GM21737 (cell line): ENCODE measurements at regions not wholly inside any gene's neighbourhood (a gene's known extent, or its start where the extent isn't known, plus 50 kb on each side); places are given as distances from the start of the nearest gene placed in this dataset.

Source experiments
- ATAC-seq: cut with Tn5 transposase; IDR thresholded peaks from one replicate; pipeline ENCODE4 v1.9.1; 2021; ENCODE audit warnings: mild to moderate bottlenecking, moderate library complexity; ENCODE audit not compliant: unreplicated experiment

DNA sequence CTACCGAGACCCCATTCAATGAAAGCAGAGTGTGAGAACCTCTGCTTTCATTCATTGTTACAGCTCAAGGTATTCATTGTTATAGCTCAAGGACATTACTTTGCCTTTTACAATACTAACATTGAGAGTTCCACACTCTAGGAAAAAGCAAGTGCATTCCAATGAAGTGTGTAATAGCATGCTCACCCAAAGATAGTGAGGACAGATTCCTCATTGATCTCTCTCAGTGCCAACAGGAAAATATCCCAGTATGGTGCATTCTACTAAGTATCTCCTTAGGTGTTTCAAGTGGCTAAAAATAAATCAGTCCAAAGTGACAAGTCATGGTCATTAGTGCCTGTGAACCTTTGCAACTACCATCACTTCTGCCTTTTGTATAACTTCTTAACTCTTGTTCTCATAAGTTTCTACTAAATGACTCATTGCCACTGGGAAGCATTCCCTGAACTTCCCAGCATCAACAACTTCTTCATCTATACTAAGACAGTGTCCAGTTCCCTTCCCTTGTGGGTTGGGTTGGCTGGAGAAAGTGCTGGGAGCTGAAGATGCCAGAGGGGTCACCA is 140.7 kb upstream of the STXBP5 start:
- no peak for ATAC-seq

DNA sequence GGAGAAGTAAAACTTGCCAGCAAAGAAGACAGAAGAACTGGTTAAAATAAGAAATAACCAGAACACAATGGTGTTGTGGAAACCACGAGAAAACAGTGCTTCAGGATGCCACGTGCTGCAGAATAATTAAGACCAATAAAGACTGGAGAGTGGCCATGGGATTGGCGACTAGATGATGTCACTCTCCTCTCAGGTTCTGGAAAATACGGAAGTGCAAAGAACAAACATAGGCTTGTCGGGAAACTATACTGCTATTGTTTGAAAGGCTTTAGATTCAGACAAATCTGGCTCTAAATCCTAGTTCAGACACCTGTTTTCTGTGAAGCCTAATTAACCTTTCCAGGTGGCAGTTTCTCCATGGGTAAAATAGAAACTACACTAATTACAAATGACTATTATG is 138.4 kb upstream of the STXBP5 start:
- no peak for ATAC-seq

DNA sequence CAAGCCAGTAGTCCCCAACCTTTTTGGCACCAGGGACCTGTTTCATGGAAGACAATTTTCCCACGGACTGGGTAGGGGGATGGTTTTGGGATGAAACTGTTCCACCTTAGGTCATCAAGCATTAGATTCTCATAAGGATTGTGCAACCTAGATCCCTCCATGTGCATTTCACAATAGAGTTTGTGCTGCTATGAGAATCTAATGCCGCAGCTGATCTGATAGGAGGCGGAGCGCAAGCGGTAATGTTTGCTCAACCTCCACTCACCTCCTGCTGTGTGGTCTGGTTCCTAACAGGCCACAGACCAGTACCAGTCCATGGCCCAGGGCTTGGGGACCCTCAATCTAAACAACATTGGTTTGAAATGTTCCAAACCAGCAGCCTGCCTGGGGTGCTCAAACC is 137.0 kb upstream of the STXBP5 start:
- ATAC-seq, result no peak

DNA sequence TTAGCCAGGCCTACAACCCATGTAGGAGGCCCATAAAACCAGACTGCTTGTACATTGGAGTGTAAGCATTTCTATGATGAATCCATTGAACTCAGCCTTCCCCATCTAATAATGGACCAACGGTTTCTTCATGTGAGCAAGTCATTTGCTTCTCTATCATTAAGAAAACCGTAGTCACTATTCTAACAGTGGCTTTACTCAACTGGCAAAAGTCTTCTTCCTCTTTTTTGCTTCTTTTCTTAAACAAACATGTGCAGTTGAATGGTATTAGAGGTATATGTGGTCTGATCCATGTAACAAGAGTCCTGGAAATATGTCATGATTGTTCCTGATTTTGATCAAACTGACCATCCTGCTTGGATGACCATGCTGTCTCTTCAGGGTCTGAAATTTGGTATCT is 132.4 kb upstream of the STXBP5 start:
- ATAC-seq, result no peak

DNA sequence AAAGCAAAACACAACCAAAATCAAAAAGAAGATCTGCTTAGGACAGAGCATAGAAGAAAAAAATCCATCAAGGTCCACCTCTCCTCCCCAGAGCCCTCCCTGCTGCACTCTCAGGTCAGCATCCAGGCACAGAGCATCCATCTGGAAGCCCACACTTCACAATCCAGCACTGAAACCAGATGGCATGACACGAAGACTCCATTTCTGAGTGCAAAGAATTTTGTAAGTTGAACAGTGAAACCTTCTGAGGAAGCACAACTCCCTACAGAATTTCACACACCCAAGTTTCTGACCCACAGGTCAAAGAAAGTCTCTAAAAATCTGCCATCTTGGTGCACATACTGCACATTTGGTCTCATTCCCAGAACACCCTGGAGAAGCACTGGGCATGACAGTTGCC is 128.8 kb upstream of the STXBP5 start:
- ATAC-seq, result no peak

DNA sequence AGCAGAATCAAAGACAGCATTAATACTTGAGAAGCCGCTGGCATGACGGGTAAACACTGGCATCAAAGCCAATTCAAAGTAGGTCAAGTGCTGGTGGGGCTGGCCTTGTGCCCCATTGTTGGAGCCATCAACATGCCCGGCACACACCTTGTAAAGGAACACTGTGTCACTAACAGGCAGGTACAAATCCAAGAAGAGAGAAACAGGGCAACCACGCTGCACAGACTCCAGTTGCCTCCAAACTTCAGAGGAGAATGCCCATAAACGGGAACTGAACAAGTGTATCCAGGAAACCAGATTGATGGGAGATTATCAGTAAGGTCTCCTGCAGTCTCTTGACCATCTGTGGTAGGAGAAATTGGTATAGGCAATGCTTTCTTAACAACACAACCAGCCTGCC is 127.0 kb upstream of the STXBP5 start:
- no peak for ATAC-seq

DNA sequence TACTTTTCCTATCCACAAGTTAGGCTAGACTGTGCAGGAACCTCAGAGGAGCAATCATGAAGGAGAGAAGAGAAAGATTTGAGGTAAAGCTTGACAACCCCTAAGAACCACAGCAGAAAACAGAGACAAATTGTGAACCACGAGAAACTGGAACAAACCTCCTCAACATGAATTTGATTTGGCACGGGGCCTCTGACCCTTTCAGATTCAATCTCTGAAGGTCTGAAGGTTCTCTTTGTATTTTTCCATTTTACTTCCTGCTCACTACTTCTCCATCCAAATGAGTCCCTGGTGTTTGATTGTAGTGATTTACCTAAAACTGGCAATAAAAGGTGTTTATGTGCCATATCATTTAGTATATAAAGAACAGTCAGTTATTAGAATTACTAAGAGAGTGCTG is 126.1 kb upstream of the STXBP5 start:
- no peak for ATAC-seq

DNA sequence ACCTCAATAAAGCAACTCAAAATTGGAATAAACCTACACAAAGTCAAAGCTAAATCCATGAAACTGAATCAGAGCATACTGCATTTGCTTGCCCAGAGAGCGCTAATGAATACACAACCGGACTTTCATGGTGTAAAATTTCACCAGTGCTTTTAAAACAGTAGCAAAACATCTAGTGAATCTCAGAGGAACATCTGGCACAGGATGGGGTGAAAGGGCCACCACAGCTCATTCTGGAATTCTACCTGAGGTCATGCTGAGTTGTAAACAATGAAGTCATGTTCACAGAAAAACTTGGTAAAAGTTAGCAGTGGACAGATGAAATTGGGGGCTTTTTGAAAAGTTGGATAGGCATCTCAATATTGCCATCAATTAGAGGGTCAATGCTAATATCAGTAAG is 125.6 kb upstream of the STXBP5 start:
- ATAC-seq, result no peak

DNA sequence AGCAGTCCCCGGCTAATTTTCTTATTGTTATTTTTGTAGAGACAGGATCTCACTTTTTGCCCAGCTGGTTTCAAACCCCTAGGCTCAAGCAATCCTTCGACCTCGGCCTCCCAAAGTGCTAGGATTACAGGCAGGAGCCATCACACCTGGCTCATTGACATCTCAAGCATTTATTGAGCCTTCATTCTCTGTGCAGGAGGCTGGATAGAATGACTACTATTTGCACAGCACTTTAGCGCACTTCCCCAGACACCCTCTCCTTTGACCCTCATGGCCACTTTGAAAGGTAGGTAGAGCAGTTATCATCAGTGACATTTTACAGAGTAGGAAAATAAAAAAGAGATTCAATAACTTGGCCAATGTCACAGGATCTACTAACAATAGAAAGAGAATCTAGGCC is 124.0 kb upstream of the STXBP5 start:
- ATAC-seq, result no peak

DNA sequence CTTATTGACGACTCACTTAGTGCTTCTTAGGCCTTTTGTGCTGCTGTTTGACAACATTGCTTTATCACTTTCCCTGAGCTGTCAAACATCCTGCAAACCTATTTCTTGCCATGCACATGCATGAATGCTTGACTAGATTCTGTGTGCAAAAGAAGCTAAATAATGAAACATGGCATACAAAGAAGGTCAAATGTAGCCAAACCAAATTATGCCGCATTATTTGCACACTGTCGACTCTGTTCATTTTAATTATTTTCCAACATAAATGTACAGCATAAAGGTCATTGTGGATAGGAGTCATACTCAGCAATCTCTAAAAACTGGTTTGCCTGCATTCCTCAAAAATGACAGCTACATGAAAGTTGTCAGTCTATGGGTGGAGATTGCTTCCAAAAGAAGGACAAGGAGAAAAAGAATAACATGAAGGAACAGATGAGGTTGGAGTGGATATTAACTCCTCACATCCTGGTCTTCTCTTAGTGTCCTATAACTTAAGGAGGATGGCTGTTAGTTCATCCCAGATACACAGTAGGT is 123.1 kb upstream of the STXBP5 start:
- no peak for ATAC-seq

DNA sequence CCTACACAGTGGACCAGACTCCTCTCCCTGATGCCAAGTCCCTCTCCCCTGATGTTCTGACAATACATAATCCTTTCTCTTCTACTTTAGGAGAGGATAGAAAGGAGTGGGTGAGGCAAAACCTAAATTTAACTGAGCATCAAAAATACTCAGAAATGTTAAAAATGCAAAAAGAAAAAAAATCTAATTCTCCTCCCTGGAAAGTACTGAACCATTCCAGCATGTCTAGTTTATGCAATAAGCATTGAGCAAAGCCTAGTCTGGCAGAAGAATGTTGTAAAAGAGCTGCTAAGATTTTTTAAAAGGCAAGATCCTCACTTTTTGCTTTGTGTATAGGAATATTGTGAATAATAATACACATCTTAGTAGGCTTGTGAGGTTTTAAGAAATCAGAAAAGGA is 116.6 kb upstream of the STXBP5 start:
- ATAC-seq, result no peak

DNA sequence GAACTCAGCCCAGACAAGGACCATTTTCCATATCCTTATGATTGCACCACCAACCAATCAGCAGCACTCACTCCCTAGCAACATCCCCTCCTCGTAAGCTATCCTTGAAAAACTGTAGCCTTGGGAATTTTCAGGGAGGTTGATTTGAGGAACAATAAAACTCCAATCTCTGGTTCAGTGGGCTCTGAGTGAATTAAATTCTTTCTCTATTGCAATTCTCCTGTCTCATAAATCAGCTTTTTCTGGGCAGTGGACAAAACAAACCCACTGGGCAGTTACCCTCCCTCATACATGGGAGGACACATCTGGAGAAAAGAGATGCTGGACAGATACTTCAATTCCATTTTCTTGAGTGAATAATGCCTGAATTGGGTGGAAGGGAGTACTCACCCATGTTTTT is 115.4 kb upstream of the STXBP5 start:
- ATAC-seq, result no peak

DNA sequence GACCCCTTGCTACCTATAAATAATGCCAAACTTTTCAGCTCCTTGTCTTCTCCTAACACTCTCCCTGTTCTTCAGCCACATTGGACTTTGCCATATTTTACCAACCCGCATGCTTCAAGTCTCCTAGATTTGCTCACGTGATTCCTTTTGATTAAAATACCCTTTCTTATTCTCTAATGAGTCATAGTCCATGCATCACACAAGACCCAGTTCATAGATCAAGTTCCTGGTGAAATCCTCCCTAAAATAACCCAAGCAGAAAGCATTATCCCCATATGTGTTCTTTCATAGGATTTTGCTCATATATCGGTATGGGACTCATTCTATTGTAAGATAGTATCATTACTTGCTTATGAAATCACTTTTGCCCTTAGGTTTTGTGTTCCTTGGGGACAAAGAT is 108.9 kb upstream of the STXBP5 start:
- no peak for ATAC-seq

DNA sequence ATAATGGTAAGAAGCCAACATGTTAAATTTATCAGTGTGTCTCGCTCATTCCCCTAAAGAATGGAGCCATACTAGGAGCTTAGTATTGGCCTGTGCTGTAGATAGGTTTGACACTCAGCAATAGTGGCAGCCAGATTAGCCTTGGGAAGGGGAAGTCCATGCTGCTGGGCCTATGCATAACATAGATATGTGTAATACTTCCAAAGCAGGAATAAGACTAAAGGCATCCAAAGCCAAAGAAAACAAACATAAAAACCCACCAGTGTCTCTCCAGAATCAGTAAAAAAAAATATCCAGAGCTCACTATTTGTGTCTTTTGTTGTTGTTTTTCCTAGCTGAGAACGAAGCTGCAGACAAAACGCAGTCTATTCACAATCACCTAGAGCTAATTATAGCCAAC is 104.2 kb upstream of the STXBP5 start:
- no peak for ATAC-seq

DNA sequence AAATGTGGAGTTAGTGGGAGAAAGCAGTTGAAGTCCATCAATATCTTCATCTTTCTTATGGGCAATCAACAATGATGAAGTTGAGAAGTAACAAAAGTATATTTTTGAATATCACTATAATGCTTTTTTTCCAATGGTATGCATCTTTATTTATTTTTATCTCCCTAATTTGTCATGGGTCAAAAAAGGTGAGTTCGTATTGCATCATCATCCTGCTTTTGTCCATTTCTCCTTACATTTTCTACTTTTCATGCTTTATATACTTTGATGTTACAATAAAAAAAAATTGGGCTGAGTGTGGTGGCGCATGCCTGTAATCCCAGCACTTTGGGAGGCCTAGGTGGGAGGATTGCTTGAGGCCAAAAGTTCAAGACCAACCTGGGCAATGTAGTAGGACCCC is 101.2 kb upstream of the STXBP5 start:
- ATAC-seq, result no peak

DNA sequence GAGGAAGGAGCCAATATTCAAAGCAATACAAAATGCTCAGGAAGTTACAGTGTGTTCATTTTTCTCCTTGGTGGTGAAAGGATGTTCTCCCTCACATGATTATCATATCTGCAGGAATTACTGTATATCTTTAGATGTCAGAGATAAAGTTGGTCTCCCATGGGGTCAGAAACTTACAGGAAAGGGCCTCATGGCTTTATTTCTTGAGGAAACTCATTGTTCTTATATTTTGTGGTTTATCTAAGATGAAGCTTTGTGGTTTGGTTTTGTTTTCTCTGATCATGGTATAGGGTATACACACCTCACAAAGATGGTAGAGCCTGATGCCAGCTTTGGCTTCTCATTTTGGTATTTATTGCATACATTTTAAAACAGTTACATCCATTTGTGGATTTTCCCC is 100.5 kb upstream of the STXBP5 start:
- no peak for ATAC-seq

DNA sequence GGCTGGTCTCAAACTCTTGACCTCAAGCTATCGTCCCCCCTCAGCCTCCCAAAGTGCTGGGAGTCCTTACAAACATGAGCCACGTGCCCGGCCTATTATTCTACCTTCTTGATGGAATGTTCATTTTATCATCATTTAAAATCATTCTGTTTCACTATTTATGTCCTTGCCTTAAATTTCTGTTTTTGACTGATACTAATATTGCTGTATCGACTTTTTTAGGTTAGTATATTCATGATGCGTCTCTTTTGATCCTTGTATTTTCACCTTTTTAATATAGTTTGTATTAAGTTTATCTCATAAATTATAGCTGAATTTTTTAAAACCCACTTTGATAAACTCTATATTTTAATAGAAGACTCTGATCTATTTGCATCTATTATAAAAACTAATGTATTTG is 98.4 kb upstream of the STXBP5 start:
- no peak for ATAC-seq

DNA sequence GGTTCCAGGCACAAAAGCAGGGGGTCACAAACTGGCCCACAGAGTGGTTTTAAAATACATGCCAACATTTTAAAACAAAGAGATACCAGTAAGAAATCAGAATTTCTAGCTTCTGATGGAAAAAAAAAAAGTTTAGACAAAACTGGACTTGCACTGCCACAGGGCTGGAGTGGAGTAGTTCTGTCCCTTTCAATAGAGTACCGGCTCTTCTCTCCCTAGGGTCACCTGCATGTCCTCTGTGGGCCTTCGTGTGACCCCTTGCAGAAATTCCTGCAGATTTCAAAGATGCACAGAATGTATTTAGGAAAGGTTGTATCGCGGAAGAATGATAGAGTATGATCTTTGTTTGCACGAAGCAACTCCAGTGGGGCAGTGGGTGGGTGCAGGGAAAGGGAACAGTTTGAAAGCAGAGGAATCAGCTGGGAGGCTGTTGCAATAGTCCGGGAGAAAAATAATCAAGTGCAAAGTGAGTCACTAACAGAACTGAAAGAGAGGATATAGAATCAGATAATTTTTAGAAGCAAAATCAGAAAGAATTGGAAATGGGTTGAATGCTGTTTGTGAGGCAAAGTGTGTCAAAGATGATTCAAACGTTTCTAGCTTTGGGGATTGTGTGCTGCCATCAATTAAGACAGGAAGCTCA is 97.3 kb upstream of the STXBP5 start:
- ATAC-seq, result no peak

DNA sequence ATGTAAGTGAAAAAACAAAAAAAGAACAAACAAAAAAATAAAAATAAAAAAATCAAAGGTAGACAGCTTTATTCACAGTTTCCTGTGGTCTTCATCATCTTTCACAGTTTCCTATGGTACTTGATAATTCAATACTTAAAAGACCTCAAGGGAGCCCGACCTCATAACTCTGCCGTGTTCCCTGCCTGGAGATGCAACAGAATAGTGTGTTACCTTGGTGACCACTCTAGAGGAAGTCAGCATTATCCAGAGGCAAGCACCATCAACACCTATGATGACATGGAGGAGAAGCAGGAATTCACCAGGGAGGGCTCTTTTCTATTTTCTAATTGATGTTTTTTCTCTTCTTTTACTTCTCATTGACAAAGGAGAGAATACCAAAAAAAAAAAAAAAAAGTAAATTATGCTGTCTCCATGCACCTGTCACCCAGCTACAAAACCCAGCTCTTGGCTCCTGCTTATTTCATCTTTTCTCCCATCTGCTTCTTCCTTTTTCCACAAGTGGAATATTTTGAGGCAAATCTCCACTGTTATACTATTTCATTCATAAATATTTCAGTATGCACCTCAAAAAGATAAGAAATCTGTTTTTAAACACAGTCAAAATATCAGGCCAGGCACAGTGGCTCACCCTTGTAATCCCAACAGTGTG is 95.8 kb upstream of the STXBP5 start:
- no peak for ATAC-seq

DNA sequence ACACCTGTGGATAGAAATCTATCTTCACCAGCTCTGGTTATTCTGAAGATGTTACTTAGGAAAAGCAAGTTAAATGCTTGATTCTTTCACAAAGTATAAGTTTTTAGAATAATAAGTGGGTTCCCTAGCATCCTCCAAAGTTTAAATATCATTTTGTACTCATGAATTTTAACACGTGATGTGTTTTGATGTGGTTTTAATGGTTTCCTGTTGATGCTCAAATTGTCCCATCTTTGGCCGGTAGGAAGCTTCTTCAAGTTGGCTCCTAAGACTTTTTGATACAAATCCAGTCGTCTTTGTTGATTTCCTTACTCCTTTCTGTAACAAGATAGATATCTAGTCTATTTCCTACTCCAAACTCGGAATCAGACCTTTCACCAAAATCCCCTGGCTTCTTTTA is 94.5 kb upstream of the STXBP5 start:
- no peak for ATAC-seq

DNA sequence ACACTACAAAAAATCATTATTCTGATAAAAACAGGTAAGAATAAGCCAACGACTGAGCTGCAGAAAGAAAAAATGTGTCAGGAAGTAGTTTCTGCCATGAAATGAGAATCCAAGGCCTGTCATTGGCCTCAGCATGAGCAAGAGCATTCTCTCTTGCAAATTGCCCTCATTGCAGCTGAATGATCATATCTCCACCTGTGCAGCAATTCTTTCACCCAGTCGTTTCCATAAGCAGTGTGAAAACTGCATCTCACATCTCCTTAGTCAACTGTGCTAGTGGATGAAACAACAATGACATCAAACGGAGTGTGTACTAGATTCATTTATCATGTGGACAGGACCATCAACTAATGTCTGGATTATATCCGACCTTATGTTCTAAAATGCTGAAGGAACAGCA is 88.2 kb upstream of the STXBP5 start:
- ATAC-seq, result no peak

DNA sequence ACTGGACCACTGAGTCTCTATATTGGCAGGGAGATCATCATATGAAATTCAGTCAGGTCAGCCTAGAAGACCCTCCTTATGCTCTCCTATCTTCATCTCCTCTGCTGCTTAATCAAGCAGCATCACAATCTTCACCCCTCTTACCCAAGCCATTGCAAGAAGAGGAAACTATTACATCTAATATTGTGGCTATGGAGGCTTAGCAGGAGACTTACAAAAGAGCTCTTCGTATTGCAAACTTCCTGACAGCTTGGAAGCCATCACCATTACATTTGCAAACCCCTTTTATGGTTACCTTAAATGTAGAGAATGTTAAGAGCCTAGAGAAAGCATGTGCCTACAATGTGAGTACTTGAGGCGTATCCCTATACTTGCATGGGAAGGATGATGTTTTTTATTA is 87.2 kb upstream of the STXBP5 start:
- no peak for ATAC-seq

DNA sequence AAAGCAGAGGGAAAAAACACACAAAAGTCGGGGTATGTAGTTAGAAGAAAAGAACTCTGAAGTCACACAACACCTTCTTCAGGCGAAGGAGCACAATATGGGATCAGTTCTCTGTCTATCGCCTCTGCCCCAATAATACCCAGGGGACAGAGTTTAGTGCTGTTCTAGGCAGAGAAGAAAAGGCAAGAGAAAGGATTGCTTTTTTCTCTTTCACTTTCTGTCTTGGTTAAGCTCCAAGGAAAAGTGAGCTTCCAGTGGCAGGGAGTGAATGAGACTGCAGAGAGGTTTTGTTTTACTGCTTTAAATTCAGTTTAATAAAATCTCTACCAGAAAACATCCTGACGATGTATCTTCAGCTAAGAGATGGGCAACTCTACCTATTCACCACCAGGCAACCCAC is 86.6 kb upstream of the STXBP5 start:
- no peak for ATAC-seq
